ENCODE measurements at regions not wholly inside any gene's neighbourhood (a gene's known extent, or its start where the extent isn't known, plus 50 kb on each side); places are given as distances from the start of the nearest gene placed in this dataset.
A peak's percentile ranks its signal among the peaks of the same experiment; 100 is the strongest.

GRCh38 chr6:156474507-156475120 lies 302.6 kb upstream of the ARID1B start:
- DNase-seq (ENCODE audit: low read depth, low spot score), result no peak
- no peak overlapping the region for H3K27ac ChIP-seq

DNA sequence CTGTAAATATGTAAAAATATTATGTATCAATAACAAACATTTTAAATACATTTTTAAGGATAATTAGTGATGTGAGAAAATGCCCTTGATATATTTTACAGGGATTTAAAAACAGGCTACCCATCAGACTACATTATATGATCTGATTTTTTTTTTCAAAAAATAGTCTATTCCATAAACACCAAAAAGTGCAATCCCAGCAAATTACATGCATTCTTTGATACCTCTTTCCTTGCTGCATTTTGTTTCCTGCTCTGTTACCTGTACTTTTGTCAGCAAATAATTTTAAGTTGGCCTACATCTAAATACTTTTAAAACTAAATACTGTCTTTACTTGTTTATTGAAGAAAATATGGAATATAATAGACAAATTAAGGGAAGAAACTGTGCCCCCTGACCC lies 306.2 kb upstream of the ARID1B start:
- no peak for DNase-seq (ENCODE audit: low read depth, low spot score)

GRCh38 chr6:156464100-156464878 lies 312.9 kb upstream of the ARID1B start:
- H3K27ac ChIP-seq, result no peak overlapping the region
- no peak for DNase-seq (ENCODE audit: low read depth, low spot score)

More for the DNA sequence above, 306.2 kb upstream of the ARID1B start:
- no peak overlapping the region for H3K27ac ChIP-seq

- H3K27ac ChIP-seq, result no peak overlapping the region
- no peak for DNase-seq (ENCODE audit: low read depth, low spot score)
Observed at GRCh38 chr6:156461647-156462046, 315.5 kb upstream of the ARID1B start.

DNA sequence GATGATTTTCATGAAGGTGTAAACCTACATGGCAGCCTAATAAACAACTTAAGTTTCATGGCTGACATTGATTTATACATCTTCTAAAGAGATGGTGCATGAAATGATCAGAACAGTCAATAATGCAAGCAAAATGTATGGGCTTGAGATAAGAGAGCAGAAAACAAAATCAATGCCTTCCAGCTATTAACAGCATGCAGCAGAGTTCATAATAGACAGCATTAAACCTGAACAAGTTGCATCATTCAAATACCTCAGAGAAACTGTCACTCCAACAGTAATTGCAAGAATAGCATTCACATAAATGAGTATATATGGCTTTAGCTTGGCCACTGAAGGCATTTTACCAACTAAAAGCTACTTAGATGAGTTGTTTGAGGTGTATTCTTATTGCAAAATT lies 319.6 kb upstream of the ARID1B start:
- DNase-seq (ENCODE audit: low read depth, low spot score), result no peak
- no peak overlapping the region for H3K27ac ChIP-seq

DNA sequence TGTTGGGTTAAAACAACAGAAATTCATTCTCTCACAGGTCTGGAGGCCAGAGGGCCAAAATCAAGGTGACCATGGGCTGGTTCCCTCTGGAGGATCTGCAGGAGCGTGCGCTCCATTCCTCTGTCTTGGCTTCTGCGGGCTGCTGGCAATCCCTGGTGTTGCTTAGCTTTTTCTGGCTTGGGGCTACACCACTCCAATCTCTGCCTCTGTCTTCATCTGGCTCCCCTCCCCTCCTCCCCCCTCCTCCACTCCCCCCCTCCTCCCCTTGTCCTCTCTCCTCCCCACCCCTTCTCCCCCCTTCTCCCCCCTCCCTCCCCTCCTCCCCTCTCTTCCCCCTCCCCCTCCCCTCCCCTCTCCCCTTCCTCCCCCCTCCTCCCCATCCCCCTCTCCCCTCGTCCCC lies 321.3 kb upstream of the ARID1B start:
- H3K27ac ChIP-seq, result no peak overlapping the region
- DNase-seq (ENCODE audit: low read depth, low spot score), result no peak

- no peak overlapping the region for H3K27ac ChIP-seq
- DNase-seq (ENCODE audit: low read depth, low spot score), result no peak
Observed at GRCh38 chr6:156454867-156455266, 322.3 kb upstream of the ARID1B start.

DNA sequence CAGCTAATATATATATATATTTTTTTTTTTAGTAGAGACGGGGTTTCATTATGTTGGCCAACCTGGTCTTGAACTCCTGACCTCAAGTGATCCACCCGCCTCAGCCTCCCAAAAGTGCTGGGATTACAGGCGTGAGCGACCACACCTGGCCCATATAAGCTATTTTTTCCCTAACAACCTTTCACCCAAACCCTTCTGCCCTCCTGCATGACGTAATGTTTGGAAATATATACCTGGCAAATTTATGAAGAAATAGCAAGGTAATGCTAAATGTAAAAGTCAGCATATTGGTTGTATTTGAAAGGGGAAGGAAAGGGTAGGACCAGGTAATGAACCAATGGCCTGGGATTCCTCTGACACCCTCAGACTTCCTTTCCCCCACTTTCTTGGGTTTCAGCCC lies 325.5 kb upstream of the ARID1B start:
- DNase-seq (ENCODE audit: low read depth, low spot score), result no peak

DNA sequence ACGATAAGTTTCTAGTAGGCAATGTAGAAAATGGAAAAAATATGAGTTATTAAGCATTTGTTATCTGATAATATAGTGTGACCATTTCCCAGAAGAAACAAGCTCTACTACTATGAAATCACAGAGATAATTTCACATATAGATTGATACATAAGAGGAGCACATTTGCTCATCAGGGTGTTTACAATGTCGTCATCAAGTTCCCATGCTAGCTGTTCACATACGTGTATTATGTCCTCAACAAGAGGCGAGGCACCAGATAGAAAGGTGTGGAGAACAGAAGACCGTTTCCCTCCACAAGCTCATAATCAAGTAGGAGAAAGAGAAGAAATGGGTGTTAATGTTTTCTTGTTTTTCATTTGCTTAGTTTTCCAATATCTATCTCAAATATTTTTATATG lies 326.1 kb upstream of the ARID1B start:
- no peak overlapping the region for H3K27ac ChIP-seq
- DNase-seq (ENCODE audit: low read depth, low spot score), result no peak

More for the DNA sequence above, 325.5 kb upstream of the ARID1B start:
- H3K27ac ChIP-seq, result no peak overlapping the region

DNA sequence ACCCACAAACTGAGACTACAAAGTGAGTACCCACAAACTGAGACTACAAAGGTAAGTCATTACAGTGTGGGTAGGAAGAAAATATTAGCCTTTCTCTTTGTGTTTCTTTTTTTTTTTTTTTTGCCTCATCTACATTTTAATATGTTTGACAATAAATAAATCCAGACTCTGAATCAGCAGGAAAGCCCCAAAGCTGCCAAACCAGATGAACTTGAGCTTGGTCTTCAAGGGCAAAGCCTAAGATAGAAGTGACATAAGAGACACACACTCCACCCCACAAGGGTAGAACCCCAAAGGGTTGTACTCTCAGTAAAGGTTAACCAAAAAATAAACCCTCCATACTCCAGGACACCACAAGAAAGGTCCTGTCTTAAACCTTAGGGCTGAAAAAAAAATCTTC lies 326.8 kb upstream of the ARID1B start:
- H3K27ac ChIP-seq, result no peak overlapping the region
- no peak for DNase-seq (ENCODE audit: low read depth, low spot score)

DNA sequence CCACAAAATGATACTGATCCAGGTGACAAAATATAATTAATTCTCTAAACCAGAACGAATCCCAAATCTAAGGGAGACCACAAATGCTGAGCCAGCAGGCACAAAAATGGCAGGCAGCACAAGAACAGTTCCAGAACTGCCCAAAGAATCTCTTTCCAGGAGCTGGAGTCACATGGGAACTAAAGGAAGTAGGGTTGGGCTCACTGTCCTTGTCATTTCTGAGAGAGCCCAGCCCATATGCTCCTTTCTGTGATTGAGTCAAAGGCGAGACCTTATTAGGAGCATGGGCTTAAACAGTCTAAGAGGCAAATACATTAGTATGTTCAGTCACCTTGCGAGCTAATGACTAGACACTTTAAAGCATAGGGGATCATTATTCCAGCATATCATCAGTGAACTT lies 327.6 kb upstream of the ARID1B start:
- no peak overlapping the region for H3K27ac ChIP-seq
- DNase-seq (ENCODE audit: low read depth, low spot score), result no peak

- H3K27ac ChIP-seq, result no peak overlapping the region
- DNase-seq (ENCODE audit: low read depth, low spot score), result peak; percentile 24
Observed at GRCh38 chr6:156449128-156449527, 328.1 kb upstream of the ARID1B start.

DNA sequence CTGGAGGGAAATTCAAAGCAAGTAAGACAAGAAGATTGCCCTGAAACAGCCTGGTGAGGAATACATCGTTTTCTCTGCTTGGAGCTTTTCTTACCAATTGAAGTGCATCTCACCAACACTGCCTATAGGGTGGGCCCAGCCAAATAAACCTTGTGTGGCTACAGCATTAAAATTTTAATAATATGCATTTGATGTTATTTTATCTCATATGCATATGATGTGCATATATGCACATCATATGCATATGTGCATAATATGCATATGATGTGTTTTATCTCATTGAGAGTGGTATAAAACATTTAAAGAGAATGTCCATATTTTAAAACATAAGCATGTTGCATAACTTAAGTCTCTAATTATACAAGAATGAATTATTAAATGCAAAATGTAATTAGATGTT lies 328.6 kb upstream of the ARID1B start:
- no peak for DNase-seq (ENCODE audit: low read depth, low spot score)
- no peak overlapping the region for H3K27ac ChIP-seq

DNA sequence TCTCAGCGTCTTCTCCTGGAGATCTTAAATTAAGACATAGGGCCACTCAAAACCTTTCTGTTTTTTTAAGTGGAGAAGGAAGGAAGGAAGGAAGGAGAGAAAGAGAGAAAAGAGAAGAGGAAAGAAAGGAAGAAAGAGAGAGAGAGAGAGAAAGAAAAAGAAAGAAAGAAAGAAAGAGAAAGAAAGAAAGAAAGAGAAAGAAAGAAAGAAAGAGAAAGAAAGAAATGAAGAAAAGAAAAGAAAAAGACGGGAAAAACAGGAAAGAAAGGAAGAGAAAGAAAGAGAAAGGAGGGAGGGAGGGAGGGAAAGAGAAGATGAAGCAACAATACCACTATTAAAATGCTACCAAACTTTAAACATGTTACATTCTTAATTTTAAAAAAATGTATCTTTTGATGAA lies 336.5 kb upstream of the ARID1B start:
- no peak overlapping the region for H3K27ac ChIP-seq
- DNase-seq (ENCODE audit: low read depth, low spot score), result no peak

DNA sequence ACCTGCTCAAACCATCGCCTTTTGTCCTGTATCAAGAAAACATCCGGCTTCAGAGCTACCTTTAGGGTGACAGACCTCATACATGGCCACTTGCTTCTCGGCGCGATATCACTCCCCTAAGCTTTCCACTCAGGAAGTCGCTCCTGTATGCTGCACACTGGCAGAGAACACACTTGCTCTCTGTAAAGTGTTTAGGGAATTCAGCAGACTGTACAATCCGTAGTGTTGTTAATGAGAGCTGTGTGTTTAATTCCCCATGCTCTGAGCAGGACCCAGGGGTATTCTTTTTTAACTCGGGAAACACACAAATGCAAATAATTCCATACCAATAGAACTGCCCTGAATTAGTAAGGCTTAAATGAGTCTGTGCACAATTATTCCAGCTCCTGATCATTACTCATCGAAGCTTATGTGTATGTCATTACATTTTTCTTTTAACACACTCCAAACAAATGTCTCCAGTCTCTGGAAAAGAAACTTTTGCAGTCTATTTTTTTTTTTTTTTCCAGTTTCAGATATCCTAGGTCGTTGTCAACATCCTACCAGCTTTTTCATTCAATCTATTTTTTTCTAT lies 338.7 kb upstream of the ARID1B start:
- no peak overlapping the region for H3K27ac ChIP-seq
- DNase-seq (ENCODE audit: low read depth, low spot score), result no peak

DNA sequence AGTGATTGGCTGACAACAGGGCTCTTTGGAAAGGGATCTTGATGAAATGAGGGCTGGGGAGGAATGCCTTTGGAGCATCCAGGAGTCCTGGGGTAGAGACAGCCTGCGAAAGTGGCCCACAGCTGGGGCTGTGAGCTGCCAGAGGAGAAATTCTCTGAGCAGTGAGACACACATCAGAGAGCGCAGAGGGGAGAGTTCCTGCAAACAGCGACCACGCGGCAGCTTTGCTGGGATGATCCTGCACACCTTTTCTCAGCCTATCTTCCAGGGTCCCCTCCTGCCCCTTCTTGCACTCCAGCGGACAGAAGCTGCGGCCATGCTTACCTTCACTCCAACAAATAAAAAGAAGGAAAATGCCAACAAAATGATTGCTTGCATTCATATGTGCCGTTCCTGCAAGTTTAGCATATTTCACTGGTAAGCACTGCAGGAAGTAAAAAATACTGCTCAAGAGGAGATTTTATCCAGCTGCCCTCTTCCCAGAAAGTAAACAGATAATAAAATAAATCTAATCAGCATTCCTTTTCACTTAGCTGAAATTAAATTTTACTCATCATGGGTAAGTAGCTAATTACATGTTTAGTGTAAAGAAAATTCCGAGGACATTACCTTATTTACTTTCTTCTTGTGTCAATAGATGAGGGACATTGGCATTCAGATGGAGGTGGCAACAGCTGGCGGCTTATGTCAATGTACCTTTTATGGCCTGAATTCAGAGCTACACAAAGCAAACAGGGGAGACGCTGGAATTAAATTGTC lies 339.9 kb upstream of the ARID1B start:
- no peak overlapping the region for H3K27ac ChIP-seq
- no peak for DNase-seq (ENCODE audit: low read depth, low spot score)

- no peak for DNase-seq (ENCODE audit: low read depth, low spot score)
- no peak overlapping the region for H3K27ac ChIP-seq
Observed at GRCh38 chr6:156434795-156435190, 342.4 kb upstream of the ARID1B start.

DNA sequence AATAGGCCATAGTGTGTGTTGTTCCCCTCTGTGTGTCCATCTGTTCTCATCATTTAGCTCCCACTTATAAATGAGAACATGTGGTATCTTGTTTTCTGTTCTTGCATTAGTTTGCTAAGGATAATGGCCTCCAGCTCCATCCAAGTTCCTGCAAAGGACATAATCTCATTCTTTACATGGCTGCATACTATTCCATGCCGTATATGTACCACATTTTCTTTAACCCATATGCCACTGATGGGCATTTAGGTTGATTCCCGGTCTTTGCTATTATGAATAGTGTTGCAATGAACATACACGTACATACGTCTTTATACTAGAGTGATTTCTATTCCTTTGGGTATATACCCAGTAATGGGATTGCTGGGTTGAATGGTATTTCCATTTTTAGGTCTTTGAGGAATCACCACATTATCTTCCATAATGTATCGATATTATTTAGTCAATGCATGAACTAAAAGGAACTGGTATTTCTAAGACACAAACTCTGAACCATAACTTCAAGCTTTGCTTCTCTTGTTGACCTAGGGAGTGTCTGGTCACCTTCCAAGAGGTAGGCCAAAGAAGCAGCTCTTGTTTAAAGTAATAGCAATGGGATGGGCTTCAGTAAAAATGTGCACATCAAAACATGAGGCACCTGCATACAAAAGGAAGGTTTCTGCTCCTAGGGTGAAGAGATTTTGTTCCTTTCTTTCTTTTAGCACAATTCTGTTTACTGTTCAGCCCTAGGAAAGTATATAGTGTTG lies 343.0 kb upstream of the ARID1B start:
- no peak for DNase-seq (ENCODE audit: low read depth, low spot score)
- H3K27ac ChIP-seq, result no peak overlapping the region

DNA sequence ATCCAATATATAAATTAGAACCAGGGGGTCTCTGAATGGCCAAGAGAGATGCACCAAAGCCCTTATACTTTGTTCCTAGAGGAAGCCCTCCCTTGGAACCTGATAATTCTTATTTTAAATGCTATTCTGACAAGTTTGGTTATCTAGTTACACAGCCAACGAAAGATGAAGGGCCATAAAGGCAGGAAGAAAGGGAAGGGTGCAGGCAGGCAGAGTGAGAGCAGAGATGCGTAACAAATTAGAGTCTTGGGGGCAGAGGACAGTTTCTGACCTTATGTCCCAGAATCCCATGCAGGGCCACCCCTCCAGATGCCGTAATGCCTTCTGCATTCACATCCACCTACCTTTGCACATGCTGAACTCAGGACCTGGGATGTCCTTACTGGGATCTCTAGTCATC lies 344.6 kb upstream of the ARID1B start:
- no peak overlapping the region for H3K27ac ChIP-seq
- no peak for DNase-seq (ENCODE audit: low read depth, low spot score)

- DNase-seq (ENCODE audit: low read depth, low spot score), result no peak
- no peak overlapping the region for H3K27ac ChIP-seq
Observed at GRCh38 chr6:156430386-156430785, 346.8 kb upstream of the ARID1B start.

Data from epithelial cell of prostate (primary cell).